22Rv1 (cell line): ENCODE measurements at regions not wholly inside any gene's neighbourhood (a gene's known extent, or its start where the extent isn't known, plus 50 kb on each side); places are given as distances from the start of the nearest gene placed in this dataset.

Experiments used
- ZFX ChIP-seq: fragments of 450-650 bp; IDR thresholded peaks from 2 replicates; pipeline ENCODE4 v1.6.1; 2017; ENCODE audit warnings: antibody characterized with exemption, borderline replicate concordance
- TF ChIP-seq, protein P1 (sequence below): fragments of 450-650 bp; IDR thresholded peaks from 2 replicates; pipeline ENCODE4 v1.5.1; 2017; ENCODE audit warnings: mild to moderate bottlenecking

DNA sequence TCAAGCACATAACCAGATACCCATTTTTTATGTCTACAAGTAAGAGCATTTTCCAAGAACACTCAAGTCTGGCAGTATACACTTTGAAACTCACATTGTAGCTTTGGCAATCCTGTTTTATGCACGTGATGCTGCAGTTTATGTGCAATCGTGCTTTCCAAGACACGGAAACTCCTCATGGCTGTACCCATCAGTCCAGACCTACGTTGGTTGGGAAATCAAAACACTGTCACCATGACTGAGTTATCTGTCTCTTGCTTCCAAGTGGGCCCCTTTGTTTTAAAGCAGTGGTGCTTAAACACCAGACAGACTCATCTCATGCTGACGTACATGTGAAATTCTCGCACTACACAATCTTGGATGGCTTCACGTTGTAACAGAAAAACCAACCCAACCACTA is 192.8 kb downstream of the LTN1 start:
- TF ChIP-seq, protein P1, sequence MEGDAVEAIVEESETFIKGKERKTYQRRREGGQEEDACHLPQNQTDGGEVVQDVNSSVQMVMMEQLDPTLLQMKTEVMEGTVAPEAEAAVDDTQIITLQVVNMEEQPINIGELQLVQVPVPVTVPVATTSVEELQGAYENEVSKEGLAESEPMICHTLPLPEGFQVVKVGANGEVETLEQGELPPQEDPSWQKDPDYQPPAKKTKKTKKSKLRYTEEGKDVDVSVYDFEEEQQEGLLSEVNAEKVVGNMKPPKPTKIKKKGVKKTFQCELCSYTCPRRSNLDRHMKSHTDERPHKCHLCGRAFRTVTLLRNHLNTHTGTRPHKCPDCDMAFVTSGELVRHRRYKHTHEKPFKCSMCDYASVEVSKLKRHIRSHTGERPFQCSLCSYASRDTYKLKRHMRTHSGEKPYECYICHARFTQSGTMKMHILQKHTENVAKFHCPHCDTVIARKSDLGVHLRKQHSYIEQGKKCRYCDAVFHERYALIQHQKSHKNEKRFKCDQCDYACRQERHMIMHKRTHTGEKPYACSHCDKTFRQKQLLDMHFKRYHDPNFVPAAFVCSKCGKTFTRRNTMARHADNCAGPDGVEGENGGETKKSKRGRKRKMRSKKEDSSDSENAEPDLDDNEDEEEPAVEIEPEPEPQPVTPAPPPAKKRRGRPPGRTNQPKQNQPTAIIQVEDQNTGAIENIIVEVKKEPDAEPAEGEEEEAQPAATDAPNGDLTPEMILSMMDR = no peak
- TF ChIP-seq ZFX = no peak
